PC-3 (cell line): ENCODE measurements at regions not wholly inside any gene's neighbourhood (a gene's known extent, or its start where the extent isn't known, plus 50 kb on each side); places are given as distances from the start of the nearest gene placed in this dataset.

Experiments
- ATAC-seq: fragments of 200-7000 bp; cut with Tn5 transposase; 2 replicates; pipeline ENCODE4 v1.9.1; 2020; ENCODE audit warnings: mild to moderate bottlenecking, moderate library complexity
- BruUV-seq: library from RNA; stranded (reverse); fragments of 400-500 nt; replicated peaks from 2 replicates; lab custom pipeline; 2021; lab: Mats Ljungman, UMichigan
- CTCF ChIA-PET: fragments of 300-600 bp; sonication (Branson Sonifier 250); formaldehyde crosslinking; loops from one replicate; lab custom pipeline; 2022; ENCODE audit warnings: antibody characterized with exemption; lab: Charles Lee
- POLR2A ChIA-PET: fragments of 300-600 bp; sonication (Branson Sonifier 250); formaldehyde crosslinking; loops from one replicate; lab custom pipeline; 2022; ENCODE audit warnings: antibody characterized with exemption; ENCODE audit not compliant: unreplicated experiment; lab: Charles Lee
- DNase-seq: peaks from one replicate; pipeline ENCODE4 v3.0.0-alpha.2; 2015
- H2AFZ ChIP-seq: fragments of 300-600 bp; sonication (generic); 2 replicates; pipeline ENCODE4 v1.6.0; 2016; ENCODE audit warnings: antibody characterized with exemption, low read length
- H3F3A ChIP-seq: fragments of 300-600 bp; sonication (generic); one replicate; pipeline ENCODE4 v1.6.0; 2017; ENCODE audit warnings: antibody characterized with exemption, low read length, control low read depth, mild to moderate bottlenecking; ENCODE audit not compliant: unreplicated experiment
- H3K27ac ChIP-seq: fragments of 300-600 bp; sonication (generic); 2 replicates; pipeline ENCODE4 v1.5.1; 2016; ENCODE audit warnings: mild to moderate bottlenecking, low read length
- H3K27me3 ChIP-seq: fragments of 300-600 bp; sonication (generic); 2 replicates; pipeline ENCODE4 v1.6.1; 2016; ENCODE audit warnings: low read length, mixed read lengths
- H3K36me3 ChIP-seq: fragments of 300-600 bp; sonication (generic); 2 replicates; pipeline ENCODE4 v1.6.1; 2016; ENCODE audit warnings: low read depth, mixed run types, low read length, mixed read lengths
- H3K4me1 ChIP-seq: fragments of 300-600 bp; sonication (generic); 2 replicates; pipeline ENCODE4 v1.5.1; 2016; ENCODE audit warnings: low read length; ENCODE audit not compliant: insufficient read depth
- H3K4me2 ChIP-seq: fragments of 300-600 bp; sonication (generic); 2 replicates; pipeline ENCODE4 v1.6.0; 2016; ENCODE audit warnings: low read length
- H3K4me3 ChIP-seq: fragments of 300-600 bp; sonication (generic); 2 replicates; pipeline ENCODE4 v1.5.1; 2016; ENCODE audit warnings: mild to moderate bottlenecking, low read length, mixed read lengths
- H3K79me2 ChIP-seq: fragments of 300-600 bp; sonication (generic); 2 replicates; pipeline ENCODE4 v1.6.1; 2017; ENCODE audit warnings: low read length, mixed read lengths
- H3K9ac ChIP-seq: fragments of 300-600 bp; sonication (generic); 2 replicates; pipeline ENCODE4 v1.6.0; 2016; ENCODE audit warnings: mild to moderate bottlenecking, low read length
- H3K9me2 ChIP-seq: fragments of 300-600 bp; sonication (generic); replicated peaks from 2 replicates; pipeline ENCODE4 v1.6.1; 2016; ENCODE audit warnings: mixed run types, low read length, mixed read lengths
- H3K9me3 ChIP-seq: fragments of 300-600 bp; sonication (generic); 2 replicates; pipeline ENCODE4 v1.6.1; 2016; ENCODE audit warnings: low read length, mixed read lengths
- H4K20me1 ChIP-seq: fragments of 300-600 bp; sonication (generic); 2 replicates; pipeline ENCODE4 v1.6.1; 2016; ENCODE audit warnings: low read length, mixed read lengths
- EZH2 ChIP-seq: fragments of 300-600 bp; sonication (generic); IDR thresholded peaks from one replicate; pipeline ENCODE4 v1.6.1; 2017; ENCODE audit warnings: antibody characterized with exemption, mild to moderate bottlenecking, low read length; ENCODE audit not compliant: unreplicated experiment
- EZH2phosphoT487 ChIP-seq: fragments of 300-600 bp; sonication (generic); IDR thresholded peaks from 2 replicates; pipeline ENCODE4 v1.6.1; 2018; ENCODE audit warnings: mild to moderate bottlenecking, antibody characterized with exemption, low read length, borderline replicate concordance
- intact Hi-C: fragments of 100-400 bp; cut with micrococcal nuclease; formaldehyde crosslinking; loops from 2 replicates; pipeline ENCODE4 v1.9.0; 2023
- TF ChIP-seq, protein P1 (sequence below): fragments of 300-600 bp; sonication (generic); conservative IDR thresholded peaks from 2 replicates; pipeline ENCODE4 v1.5.1; 2017; ENCODE audit warnings: antibody characterized with exemption, low read depth, mild to moderate bottlenecking, low read length

GRCh38 chr9:113795811-113796392 is 80.2 kb upstream of the ZNF618 start:
- H3K4me2 ChIP-seq: no peak overlapping the region
- TF ChIP-seq, protein P1, sequence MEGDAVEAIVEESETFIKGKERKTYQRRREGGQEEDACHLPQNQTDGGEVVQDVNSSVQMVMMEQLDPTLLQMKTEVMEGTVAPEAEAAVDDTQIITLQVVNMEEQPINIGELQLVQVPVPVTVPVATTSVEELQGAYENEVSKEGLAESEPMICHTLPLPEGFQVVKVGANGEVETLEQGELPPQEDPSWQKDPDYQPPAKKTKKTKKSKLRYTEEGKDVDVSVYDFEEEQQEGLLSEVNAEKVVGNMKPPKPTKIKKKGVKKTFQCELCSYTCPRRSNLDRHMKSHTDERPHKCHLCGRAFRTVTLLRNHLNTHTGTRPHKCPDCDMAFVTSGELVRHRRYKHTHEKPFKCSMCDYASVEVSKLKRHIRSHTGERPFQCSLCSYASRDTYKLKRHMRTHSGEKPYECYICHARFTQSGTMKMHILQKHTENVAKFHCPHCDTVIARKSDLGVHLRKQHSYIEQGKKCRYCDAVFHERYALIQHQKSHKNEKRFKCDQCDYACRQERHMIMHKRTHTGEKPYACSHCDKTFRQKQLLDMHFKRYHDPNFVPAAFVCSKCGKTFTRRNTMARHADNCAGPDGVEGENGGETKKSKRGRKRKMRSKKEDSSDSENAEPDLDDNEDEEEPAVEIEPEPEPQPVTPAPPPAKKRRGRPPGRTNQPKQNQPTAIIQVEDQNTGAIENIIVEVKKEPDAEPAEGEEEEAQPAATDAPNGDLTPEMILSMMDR: no peak
- TF ChIP-seq EZH2 (no peak), EZH2phosphoT487 (no peak)
- no peaks in the 10 kb centered on the region for H4K20me1 ChIP-seq
- ChIA-PET CTCF (no interaction called here), POLR2A (no interaction called here)
- H3K9me2 ChIP-seq: no peaks in the 10 kb centered on the region
- no peak overlapping the region for H3K27ac ChIP-seq
- H3K36me3 ChIP-seq: no peaks in the 10 kb centered on the region
- DNase-seq: no peak
- intact Hi-C loops: no loop called here
- no TSS peak for BruUV-seq
- H3K9me3 ChIP-seq: no peaks in the 10 kb centered on the region
- 0 out of 2 replicates have a peak, but pooled peaks cover 3% of the 10 kb centered on the region for H3K4me1 ChIP-seq
- no peaks in the 10 kb centered on the region for H3F3A ChIP-seq
- no peak overlapping the region for H3K4me3 ChIP-seq
- H3K27me3 ChIP-seq: peaks cover 7% of the 10 kb centered on the region; the same call in 1 of the 2 replicates
- ATAC-seq: no peak
- H3K79me2 ChIP-seq: no peaks in the 10 kb centered on the region
- H2AFZ ChIP-seq: no peak overlapping the region
- H3K9ac ChIP-seq: no peak overlapping the region

GRCh38 chr9:113796646-113797426 is 79.3 kb upstream of the ZNF618 start:
- peaks cover 5% of the 10 kb centered on the region; the same call in 1 of the 2 replicates for H3K27me3 ChIP-seq
- no peaks in the 10 kb centered on the region for H3F3A ChIP-seq
- H2AFZ ChIP-seq: no peak overlapping the region
- no peaks in the 10 kb centered on the region for H3K9me2 ChIP-seq
- no peak overlapping the region for H3K4me2 ChIP-seq
- no peaks in the 10 kb centered on the region for H3K36me3 ChIP-seq
- 0 out of 2 replicates have a peak, but pooled peaks cover 3% of the 10 kb centered on the region for H3K4me1 ChIP-seq
- no peak overlapping the region for H3K4me3 ChIP-seq
- DNase-seq (no peak), ATAC-seq (no peak)
- ChIA-PET POLR2A (no interaction called here), CTCF (no interaction called here)
- BruUV-seq: no TSS peak
- H3K79me2 ChIP-seq: no peaks in the 10 kb centered on the region
- no peak overlapping the region for H3K9ac ChIP-seq
- no peaks in the 10 kb centered on the region for H3K9me3 ChIP-seq
- H4K20me1 ChIP-seq: no peaks in the 10 kb centered on the region
- TF ChIP-seq, protein P1: no peak; the same call in 1 of the 2 replicates
- intact Hi-C loops: no loop called here
- no peak overlapping the region for H3K27ac ChIP-seq
